ENCODE measurements at regions not wholly inside any gene's neighbourhood (a gene's known extent, or its start where the extent isn't known, plus 50 kb on each side); places are given as distances from the start of the nearest gene placed in this dataset.

- Mint-ChIP-seq H3K27me3 (ENCODE audit: insufficient read depth, unreplicated experiment) (no peaks in the 10 kb centered on the region), H3K27ac (ENCODE audit: low read depth, unreplicated experiment) (no peak overlapping the region), H3K4me1 (ENCODE audit: insufficient read depth, unreplicated experiment) (no peaks in the 10 kb centered on the region), H3K9me3 (ENCODE audit: unreplicated experiment) (no peaks in the 10 kb centered on the region), H3K4me3 (ENCODE audit: unreplicated experiment) (no peak overlapping the region), H3K36me3 (ENCODE audit: insufficient read depth, unreplicated experiment) (no peaks in the 10 kb centered on the region)
- CTCF ChIA-PET, result interaction anchor here (0.6 to 0.8 kb wide), 4 partner anchors 65 to 1788 kb away, joined by 3 read pairs; no protein-coding TSS in a partner anchor
- DNase-seq (ENCODE audit: unreplicated experiment), result no peak
- POLR2A ChIA-PET, result no interaction called here
- intact Hi-C loops (cut with micrococcal nuclease), result no loop called here
- no TSS peak for BruUV-seq (replicated peaks)
- no peak for TF ChIP-seq CTCF (IDR thresholded peaks at IDR 0.05; ENCODE audit: unreplicated experiment)
These were observed 900.4 kb upstream of the CDH2 start for GRCh38 chr18:29077344-29077743.

- H3K36me3 Mint-ChIP-seq (ENCODE audit: insufficient read depth, unreplicated experiment), result no peaks in the 10 kb centered on the region
- no peaks in the 10 kb centered on the region for H3K27me3 Mint-ChIP-seq (ENCODE audit: insufficient read depth, unreplicated experiment)
- H3K4me1 Mint-ChIP-seq (ENCODE audit: insufficient read depth, unreplicated experiment), result no peaks in the 10 kb centered on the region
- H3K4me3 Mint-ChIP-seq (ENCODE audit: unreplicated experiment), result no peak overlapping the region
- POLR2A ChIA-PET, result no interaction called here
- CTCF ChIA-PET, result interaction anchor here (0.8 kb wide), 1 partner anchor 64 kb away, joined by 3 read pairs; no protein-coding TSS in a partner anchor
- no peak overlapping the region for H3K27ac Mint-ChIP-seq (ENCODE audit: low read depth, unreplicated experiment)
- no peak for TF ChIP-seq CTCF (IDR thresholded peaks at IDR 0.05; ENCODE audit: unreplicated experiment)
- no TSS peak for BruUV-seq (replicated peaks)
- no peaks in the 10 kb centered on the region for H3K9me3 Mint-ChIP-seq (ENCODE audit: unreplicated experiment)
- intact Hi-C loops (cut with micrococcal nuclease), result no loop called here
- DNase-seq (ENCODE audit: unreplicated experiment), result no peak
These were observed 899.7 kb upstream of the CDH2 start for GRCh38 chr18:29076645-29077044.

- POLR2A ChIA-PET, result no interaction called here
These were observed 897.2 kb upstream of the CDH2 start for GRCh38 chr18:29074147-29074546.

GRCh38 chr18:29071869-29072268, 894.9 kb upstream of the CDH2 start:
- Mint-ChIP-seq H3K4me3 (ENCODE audit: unreplicated experiment) (no peak overlapping the region), H3K36me3 (ENCODE audit: insufficient read depth, unreplicated experiment) (no peaks in the 10 kb centered on the region), H3K9me3 (ENCODE audit: unreplicated experiment) (no peaks in the 10 kb centered on the region), H3K27me3 (ENCODE audit: insufficient read depth, unreplicated experiment) (no peaks in the 10 kb centered on the region), H3K4me1 (ENCODE audit: insufficient read depth, unreplicated experiment) (no peaks in the 10 kb centered on the region), H3K27ac (ENCODE audit: low read depth, unreplicated experiment) (no peak overlapping the region)
- BruUV-seq (replicated peaks), result no TSS peak
- ChIA-PET POLR2A (no interaction called here), CTCF (interaction anchor here (0.6 kb wide), 1 partner anchor 447 kb away, joined by 3 read pairs; no protein-coding TSS in a partner anchor)
- no peak for DNase-seq (ENCODE audit: unreplicated experiment)
- TF ChIP-seq CTCF (IDR thresholded peaks at IDR 0.05; ENCODE audit: unreplicated experiment), result no peak
- intact Hi-C loops (cut with micrococcal nuclease), result no loop called here

More at GRCh38 chr18:29074147-29074546, 897.2 kb upstream of the CDH2 start:
- Mint-ChIP-seq H3K9me3 (ENCODE audit: unreplicated experiment) (no peaks in the 10 kb centered on the region), H3K27me3 (ENCODE audit: insufficient read depth, unreplicated experiment) (no peaks in the 10 kb centered on the region), H3K4me1 (ENCODE audit: insufficient read depth, unreplicated experiment) (no peaks in the 10 kb centered on the region), H3K36me3 (ENCODE audit: insufficient read depth, unreplicated experiment) (no peaks in the 10 kb centered on the region), H3K4me3 (ENCODE audit: unreplicated experiment) (no peak overlapping the region), H3K27ac (ENCODE audit: low read depth, unreplicated experiment) (no peak overlapping the region)
- intact Hi-C loops (cut with micrococcal nuclease), result no loop called here
- CTCF ChIA-PET, result no interaction called here
- no peak for DNase-seq (ENCODE audit: unreplicated experiment)
- TF ChIP-seq CTCF (IDR thresholded peaks at IDR 0.05; ENCODE audit: unreplicated experiment), result no peak
- BruUV-seq (replicated peaks), result no TSS peak

Data from MCF 10A (cell line).